Heart left ventricle (tissue), 16 donors: ENCODE measurements at regions not wholly inside any gene's neighbourhood (a gene's known extent, or its start where the extent isn't known, plus 50 kb on each side); places are given as distances from the start of the nearest gene placed in this dataset.
"Not testable (repeated sequence)": the region's sequence is repeated elsewhere in the genome, so short reads cannot be mapped to it uniquely, and the experiment has no call there.

Experiments
- ATAC-seq, 4 donors: fragments of 200-7000 bp; cut with Tn5 transposase; one replicate each; pipeline ENCODE4 v1.9.1; 2020 to 2022; ENCODE audit warnings: moderate library complexity in 4 of 4, mild to moderate bottlenecking in 3 of 4, moderate number of reproducible peaks in 1 of 4
- DNase-seq, 5 donors: peaks; one replicate each; pipeline ENCODE4 v3.0.0-alpha.2; 2020
- H3K27ac ChIP-seq, 12 donors: fragments of 200-600 bp; sonication (generic) in 4 of 12; one replicate each; pipeline versions ENCODE4 v1.5.0 to v1.8.0; 2016 to 2022; ENCODE audit warnings: mild to moderate bottlenecking in 2 of 12
- H3K27me3 ChIP-seq, 9 donors: fragments of 200-600 bp; sonication (generic) in 2 of 9; one replicate each; pipeline versions ENCODE4 v1.5.1 to v1.8.0; 2016 to 2022; ENCODE audit warnings: mild to moderate bottlenecking in 3 of 9
- H3K36me3 ChIP-seq, 9 donors: fragments of 200-600 bp; sonication (generic) in 2 of 9; one replicate each; pipeline versions ENCODE4 v1.5.0 to v1.8.0; 2018 to 2022; ENCODE audit warnings: mild to moderate bottlenecking in 2 of 9
- H3K4me1 ChIP-seq, 12 donors: fragments of 200-600 bp; sonication (generic) in 4 of 12; one replicate each; pipeline versions ENCODE4 v1.5.0 to v1.8.0; 2016 to 2022; ENCODE audit warnings: mild to moderate bottlenecking in 3 of 12
- H3K4me3 ChIP-seq, 12 donors: fragments of 200-600 bp; sonication (generic) in 4 of 12; one replicate each; pipeline versions ENCODE4 v1.5.0 to v1.8.0; 2017 to 2022; ENCODE audit warnings: mild to moderate bottlenecking in 9 of 12, moderate library complexity in 4 of 12
- H3K9me3 ChIP-seq, 12 donors: fragments of 200-600 bp; sonication (generic) in 4 of 12; one replicate each; pipeline versions ENCODE4 v1.5.0 to v1.8.0; 2016 to 2022; ENCODE audit warnings: mild to moderate bottlenecking in 1 of 12
- POLR2A ChIP-seq, 2 donors: fragments of 450-650 bp; IDR thresholded peaks; one replicate each; pipeline ENCODE4 v1.6.1; 2017; ENCODE audit warnings: antibody characterized with exemption in 2 of 2, mild to moderate bottlenecking in 2 of 2, moderate library complexity in 2 of 2
- WGBS, 4 donors: extraction: QIAGEN DNeasy Blood & Tissue Kit in 2 of 4; methylation state at CpG; one replicate each; pipeline versions ENCODE4 v1.1.5 to v1.1.7; 2013 to 2018; 5-methylcytosine and 5-hydroxymethylcytosine counted together
- intact Hi-C, 10 donors: fragments of 100-400 bp; cut with DNase I; formaldehyde crosslinking; loops; one replicate each; pipeline versions ENCODE4 v1.11.1 to v1.14.2; 2022
- TF ChIP-seq, protein P1 (sequence below), 12 donors: fragments of 200-600 bp; sonication (generic) in 4 of 12; IDR thresholded peaks; one replicate each; pipeline versions ENCODE4 v1.5.0 to v1.8.0; 2018 to 2022; ENCODE audit warnings: antibody characterized with exemption in 12 of 12, mild to moderate bottlenecking in 5 of 12
- donor health status: ischemic (EF 13 %, LVEDD 7.1; RV severe dilation, severe dysfunction).
- donor health status: healthy with polysubstance abuse.
- donor health status: DM: no; HTN: yes; CAD: no.
- donor health status: DM: no; HTN: no; CAD: no.
- donor health status: ischemic (EF 25% LVEDD 6.9; RV normal size, moderate dysfunction).
- donor health status: ischemic (EF 25% LVEDD 5.7; RV mildly dilated, moderate dysfunction).
- donor health status: healthy.
- donor health status: DM: yes; HTN: yes; CAD: no.
- donor health status: ischemic (EF 35%, LVEDD 5.7; RV mildly dilated, moderate dysfunction).
- donor health status: nonischemic (EF 11% LVEDD 7.7; RV severe dilation, severe dysfunction).
- donor health status: DM: yes; HTN: yes; CAD: no.
- donor health status: PGD.
- donor health status: ischemic (EF 29% LVEDD 5.4; RV normal size, mild dysfunction).
- donor health status: nonischemic (EF 23%, LVEDD 6.1; RV moderate dilation, normal function).

GRCh38 chr14:38600572-38600971 is 344.7 kb upstream of the CLEC14A start:
- H3K4me1 ChIP-seq, H3K27ac ChIP-seq, H3K27me3 ChIP-seq, ATAC-seq, H3K36me3 ChIP-seq, DNase-seq, H3K4me3 ChIP-seq, H3K9me3 ChIP-seq: not testable (repeated sequence)
- TF ChIP-seq, protein P1, sequence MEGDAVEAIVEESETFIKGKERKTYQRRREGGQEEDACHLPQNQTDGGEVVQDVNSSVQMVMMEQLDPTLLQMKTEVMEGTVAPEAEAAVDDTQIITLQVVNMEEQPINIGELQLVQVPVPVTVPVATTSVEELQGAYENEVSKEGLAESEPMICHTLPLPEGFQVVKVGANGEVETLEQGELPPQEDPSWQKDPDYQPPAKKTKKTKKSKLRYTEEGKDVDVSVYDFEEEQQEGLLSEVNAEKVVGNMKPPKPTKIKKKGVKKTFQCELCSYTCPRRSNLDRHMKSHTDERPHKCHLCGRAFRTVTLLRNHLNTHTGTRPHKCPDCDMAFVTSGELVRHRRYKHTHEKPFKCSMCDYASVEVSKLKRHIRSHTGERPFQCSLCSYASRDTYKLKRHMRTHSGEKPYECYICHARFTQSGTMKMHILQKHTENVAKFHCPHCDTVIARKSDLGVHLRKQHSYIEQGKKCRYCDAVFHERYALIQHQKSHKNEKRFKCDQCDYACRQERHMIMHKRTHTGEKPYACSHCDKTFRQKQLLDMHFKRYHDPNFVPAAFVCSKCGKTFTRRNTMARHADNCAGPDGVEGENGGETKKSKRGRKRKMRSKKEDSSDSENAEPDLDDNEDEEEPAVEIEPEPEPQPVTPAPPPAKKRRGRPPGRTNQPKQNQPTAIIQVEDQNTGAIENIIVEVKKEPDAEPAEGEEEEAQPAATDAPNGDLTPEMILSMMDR (IDR thresholded peaks at IDR 0.05) = peak in 5 of 12 donors; percentile 18 to 35 (median 21)
- 69 to 86% (median 80%) methylated on average over 2 of the region's 2 CpGs for whole genome bisulfite sequencing, 4 donors
- intact Hi-C loops = loop anchor here in 1 of 10 donors (5.0 kb wide), 1 partner anchor 267 kb away; no protein-coding TSS in a partner anchor

- intact Hi-C loops = no loop called here
- H3K27ac ChIP-seq = peak overlapping the region in 7 of 12 donors; percentile 31 to 73 (median 65)
- no peak overlapping the region for H3K4me3 ChIP-seq
These were observed 337.6 kb upstream of the CLEC14A start for GRCh38 chr14:38593476-38593875.

GRCh38 chr14:38592764-38593442 is 337.0 kb upstream of the CLEC14A start:
- peak overlapping the region in 7 of 12 donors; percentile 31 to 73 (median 65) for H3K27ac ChIP-seq
- H3K9me3 ChIP-seq = peaks cover 0 to 3% (median 0%) of the 10 kb centered on the region in 12 donors
- H3K27me3 ChIP-seq = no peaks in the 10 kb centered on the region
- H3K4me1 ChIP-seq = peaks cover 0 to 14% (median 0%) of the 10 kb centered on the region in 12 donors
- 65 to 82% (median 68%) methylated on average over 8 of the region's 8 CpGs for WGBS, 4 donors
- DNase-seq = peak in 2 of 5 donors; percentile 27 to 35
- H3K36me3 ChIP-seq = no peaks in the 10 kb centered on the region
- peak; percentile 46 to 95 (median 77) for ATAC-seq
- intact Hi-C loops = no loop called here
- no peak overlapping the region for H3K4me3 ChIP-seq
- TF ChIP-seq POLR2A (IDR thresholded peaks at IDR 0.05) = no peak
- TF ChIP-seq, protein P1 (IDR thresholded peaks at IDR 0.05) = no peak

More at GRCh38 chr14:38593476-38593875, 337.6 kb upstream of the CLEC14A start:
- no peaks in the 10 kb centered on the region for H3K36me3 ChIP-seq
- ATAC-seq = peak in 2 of 4 donors; percentile 32 to 50
- H3K27me3 ChIP-seq = no peaks in the 10 kb centered on the region
- TF ChIP-seq POLR2A (IDR thresholded peaks at IDR 0.05) = no peak
- TF ChIP-seq, protein P1 (IDR thresholded peaks at IDR 0.05) = no peak
- peaks cover 0 to 3% (median 0%) of the 10 kb centered on the region in 12 donors for H3K9me3 ChIP-seq
- 13 to 70% (median 49%) methylated on average over 4 of the region's 4 CpGs for WGBS, 4 donors
- no peak for DNase-seq
- peaks cover 0 to 14% (median 0%) of the 10 kb centered on the region in 12 donors for H3K4me1 ChIP-seq

DNA sequence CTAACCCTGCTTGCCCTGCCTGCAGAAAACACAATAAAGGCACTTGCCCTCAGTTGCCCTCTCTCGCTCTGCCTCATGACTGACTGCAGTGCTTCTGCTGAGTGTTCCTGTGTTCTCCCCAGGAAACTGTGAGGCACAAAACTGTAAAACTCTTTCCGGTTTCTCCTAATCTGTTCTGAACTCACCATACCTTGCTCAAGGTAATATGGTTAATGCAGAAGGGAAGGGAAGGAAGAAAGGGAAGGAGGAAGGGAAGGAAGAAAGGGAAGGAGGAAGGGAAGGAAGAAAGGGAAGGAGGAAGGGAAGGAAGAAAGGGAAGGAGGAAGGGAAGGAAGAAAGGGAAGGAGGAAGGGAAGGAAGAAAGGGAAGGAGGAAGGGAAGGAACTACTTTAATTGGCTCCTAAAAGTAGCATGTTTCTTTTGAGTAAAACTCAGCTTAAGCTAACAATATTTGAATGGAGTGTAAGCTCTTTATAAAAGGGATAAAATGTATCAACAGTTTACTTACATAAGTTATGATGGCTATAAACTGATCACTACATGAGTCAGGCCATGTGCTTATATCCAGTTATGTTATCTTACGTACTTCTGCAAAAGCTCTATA is 334.0 kb upstream of the CLEC14A start:
- Histone ChIP-seq H3K36me3 (no peaks in the 10 kb centered on the region), H3K27me3 (no peaks in the 10 kb centered on the region), H3K4me1 (peaks cover 0 to 14% (median 0%) of the 10 kb centered on the region in 12 donors), H3K27ac (no peak overlapping the region), H3K9me3 (peaks cover 0 to 12% (median 0%) of the 10 kb centered on the region in 12 donors), H3K4me3 (no peak overlapping the region)
- DNase-seq (no peak), ATAC-seq (no peak)
- intact Hi-C loops = no loop called here
- TF ChIP-seq POLR2A (IDR thresholded peaks at IDR 0.05) = no peak
- TF ChIP-seq, protein P1 (IDR thresholded peaks at IDR 0.05) = no peak
- WGBS, 4 donors = 88 to 94% (median 92%) methylated on average over 3 of the region's 3 CpGs
